ENCODE measurements at regions not wholly inside any gene's neighbourhood (a gene's known extent, or its start where the extent isn't known, plus 50 kb on each side); places are given as distances from the start of the nearest gene placed in this dataset.

DNA sequence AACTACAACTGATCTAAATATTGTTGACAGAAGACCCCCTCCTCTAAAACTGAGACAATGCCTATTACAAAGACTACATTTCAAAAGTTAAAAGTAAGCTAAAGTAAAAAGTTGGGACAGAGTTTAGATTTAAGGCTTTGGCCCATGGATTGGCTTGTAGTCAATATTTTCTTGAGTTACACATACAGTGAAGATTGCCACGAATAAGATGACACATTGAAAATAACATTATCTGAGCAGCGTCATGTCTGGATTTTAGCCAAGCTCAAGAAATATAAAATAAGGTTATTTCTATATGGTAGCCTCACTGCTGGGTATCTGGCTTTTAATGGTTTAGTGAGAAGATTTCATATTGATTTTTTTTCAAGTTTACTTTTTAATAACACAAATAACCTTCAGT is 266.2 kb upstream of the LDB2 start:
- TF ChIP-seq, protein P1, sequence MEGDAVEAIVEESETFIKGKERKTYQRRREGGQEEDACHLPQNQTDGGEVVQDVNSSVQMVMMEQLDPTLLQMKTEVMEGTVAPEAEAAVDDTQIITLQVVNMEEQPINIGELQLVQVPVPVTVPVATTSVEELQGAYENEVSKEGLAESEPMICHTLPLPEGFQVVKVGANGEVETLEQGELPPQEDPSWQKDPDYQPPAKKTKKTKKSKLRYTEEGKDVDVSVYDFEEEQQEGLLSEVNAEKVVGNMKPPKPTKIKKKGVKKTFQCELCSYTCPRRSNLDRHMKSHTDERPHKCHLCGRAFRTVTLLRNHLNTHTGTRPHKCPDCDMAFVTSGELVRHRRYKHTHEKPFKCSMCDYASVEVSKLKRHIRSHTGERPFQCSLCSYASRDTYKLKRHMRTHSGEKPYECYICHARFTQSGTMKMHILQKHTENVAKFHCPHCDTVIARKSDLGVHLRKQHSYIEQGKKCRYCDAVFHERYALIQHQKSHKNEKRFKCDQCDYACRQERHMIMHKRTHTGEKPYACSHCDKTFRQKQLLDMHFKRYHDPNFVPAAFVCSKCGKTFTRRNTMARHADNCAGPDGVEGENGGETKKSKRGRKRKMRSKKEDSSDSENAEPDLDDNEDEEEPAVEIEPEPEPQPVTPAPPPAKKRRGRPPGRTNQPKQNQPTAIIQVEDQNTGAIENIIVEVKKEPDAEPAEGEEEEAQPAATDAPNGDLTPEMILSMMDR (conservative IDR thresholded peaks at IDR 0.05; ENCODE audit: low read length), result no peak
- TF ChIP-seq EZH2phosphoT487 (IDR thresholded peaks at IDR 0.05; ENCODE audit: borderline replicate concordance), result no peak

All from Loucy (cell line).